GM23338 (cell line): ENCODE measurements at regions not wholly inside any gene's neighbourhood (a gene's known extent, or its start where the extent isn't known, plus 50 kb on each side); places are given as distances from the start of the nearest gene placed in this dataset.

Experiments
- EZH2 ChIP-seq: fragments of 200-600 bp; sonication (generic); IDR thresholded peaks from one replicate; pipeline ENCODE4 v1.8.0; 2017; ENCODE audit warnings: antibody characterized with exemption, mild to moderate bottlenecking, low read depth; ENCODE audit not compliant: unreplicated experiment
- EZH2phosphoT487 ChIP-seq: fragments of 200-600 bp; sonication (generic); IDR thresholded peaks from one replicate; pipeline ENCODE4 v1.8.1; 2018; ENCODE audit warnings: antibody characterized with exemption; ENCODE audit not compliant: unreplicated experiment
- JUNB ChIP-seq: IDR thresholded peaks from one replicate; pipeline ENCODE4 v1.6.1; 2016; ENCODE audit warnings: antibody characterized with exemption; ENCODE audit not compliant: unreplicated experiment
- NANOG ChIP-seq: IDR thresholded peaks from 2 replicates; pipeline ENCODE4 v1.6.1; 2016; ENCODE audit warnings: antibody characterized with exemption, borderline replicate concordance
- POLR2AphosphoS5 ChIP-seq: IDR thresholded peaks from 2 replicates; pipeline ENCODE4 v1.6.1; 2016; ENCODE audit warnings: antibody characterized with exemption, low read depth
- ZNF331 ChIP-seq: fragments of 250-450 bp; sonication (Bioruptor Pico); IDR thresholded peaks from 2 replicates; pipeline ENCODE4 v1.5.0; 2020; ENCODE audit warnings: low read depth, mild to moderate bottlenecking, moderate library complexity
- TF ChIP-seq, protein P1 (sequence below), 2 experiments: fragments of 200-600 bp in 1 of 2; sonication (generic) in 1 of 2; conservative IDR thresholded peaks; 2 replicates each; pipeline versions ENCODE4 v1.5.1 to v1.6.1; 2016 to 2017; ENCODE audit warnings: antibody characterized with exemption in 2 of 2, low read depth in 2 of 2, mild to moderate bottlenecking in 2 of 2, moderate library complexity in 1 of 2

DNA sequence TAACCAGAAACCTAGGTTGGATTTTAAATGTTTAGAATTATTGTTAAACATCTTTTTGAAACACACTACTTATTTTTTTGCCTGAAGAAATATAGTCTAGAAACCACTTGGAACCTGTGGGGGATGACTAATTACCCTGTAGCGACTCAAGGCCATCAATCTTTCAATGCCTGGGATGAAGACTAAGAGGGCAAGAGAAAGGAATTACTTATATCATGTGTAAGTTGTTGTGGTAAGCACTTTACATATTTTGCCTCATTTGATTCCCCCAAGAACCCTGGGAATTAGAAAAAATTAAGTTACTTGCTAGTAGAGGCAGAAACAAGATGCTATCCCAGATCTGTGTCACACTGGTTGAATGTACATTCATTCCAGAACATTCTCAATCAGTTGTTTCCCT, 170.9 kb upstream of the GRIA3 start:
- TF ChIP-seq, protein P1, sequence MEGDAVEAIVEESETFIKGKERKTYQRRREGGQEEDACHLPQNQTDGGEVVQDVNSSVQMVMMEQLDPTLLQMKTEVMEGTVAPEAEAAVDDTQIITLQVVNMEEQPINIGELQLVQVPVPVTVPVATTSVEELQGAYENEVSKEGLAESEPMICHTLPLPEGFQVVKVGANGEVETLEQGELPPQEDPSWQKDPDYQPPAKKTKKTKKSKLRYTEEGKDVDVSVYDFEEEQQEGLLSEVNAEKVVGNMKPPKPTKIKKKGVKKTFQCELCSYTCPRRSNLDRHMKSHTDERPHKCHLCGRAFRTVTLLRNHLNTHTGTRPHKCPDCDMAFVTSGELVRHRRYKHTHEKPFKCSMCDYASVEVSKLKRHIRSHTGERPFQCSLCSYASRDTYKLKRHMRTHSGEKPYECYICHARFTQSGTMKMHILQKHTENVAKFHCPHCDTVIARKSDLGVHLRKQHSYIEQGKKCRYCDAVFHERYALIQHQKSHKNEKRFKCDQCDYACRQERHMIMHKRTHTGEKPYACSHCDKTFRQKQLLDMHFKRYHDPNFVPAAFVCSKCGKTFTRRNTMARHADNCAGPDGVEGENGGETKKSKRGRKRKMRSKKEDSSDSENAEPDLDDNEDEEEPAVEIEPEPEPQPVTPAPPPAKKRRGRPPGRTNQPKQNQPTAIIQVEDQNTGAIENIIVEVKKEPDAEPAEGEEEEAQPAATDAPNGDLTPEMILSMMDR (conservative IDR thresholded peaks at IDR 0.05; ENCODE audit: low read depth in 2 of 2), result no peak
- TF ChIP-seq EZH2 (no peak), NANOG (no peak), ZNF331 (CRISPR knock-in tag) (no peak), POLR2AphosphoS5 (no peak), JUNB (no peak), EZH2phosphoT487 (no peak)
